Spleen (tissue), 7 donors: ENCODE measurements at regions not wholly inside any gene's neighbourhood (a gene's known extent, or its start where the extent isn't known, plus 50 kb on each side); places are given as distances from the start of the nearest gene placed in this dataset.

Experiments
- POLR2A ChIP-seq, 3 donors: fragments of 450-650 bp; IDR thresholded peaks; one replicate each; pipeline ENCODE4 v1.5.1; 2017; ENCODE audit warnings: antibody characterized with exemption in 3 of 3, mild to moderate bottlenecking in 1 of 3
- TF ChIP-seq, protein P1 (sequence below), 11 experiments: fragments of 200-600 bp in 7 of 11; fragments of 450-650 bp in 4 of 11; sonication (generic) in 4 of 11; IDR thresholded peaks in 8 of 11; conservative IDR thresholded peaks in 3 of 11; 1 replicate in 7 of 11; 2 replicates in 4 of 11; pipeline versions ENCODE4 v1.4.0 to v1.8.0; 2016 to 2021; ENCODE audit warnings: antibody characterized with exemption in 11 of 11, inconsistent platforms in 4 of 11, mild to moderate bottlenecking in 1 of 11
- donor health status: DM: no; HTN: no; CAD: no; lungs with moderate emphysema.
- donor health status: DM: no; HTN: no; CAD: no.
- donor health status: DM: no; HTN: no; CAD: no.

GRCh38 chr6:141269684-141270083 is 863.0 kb upstream of the GJE1 start:
- TF ChIP-seq, protein P1, sequence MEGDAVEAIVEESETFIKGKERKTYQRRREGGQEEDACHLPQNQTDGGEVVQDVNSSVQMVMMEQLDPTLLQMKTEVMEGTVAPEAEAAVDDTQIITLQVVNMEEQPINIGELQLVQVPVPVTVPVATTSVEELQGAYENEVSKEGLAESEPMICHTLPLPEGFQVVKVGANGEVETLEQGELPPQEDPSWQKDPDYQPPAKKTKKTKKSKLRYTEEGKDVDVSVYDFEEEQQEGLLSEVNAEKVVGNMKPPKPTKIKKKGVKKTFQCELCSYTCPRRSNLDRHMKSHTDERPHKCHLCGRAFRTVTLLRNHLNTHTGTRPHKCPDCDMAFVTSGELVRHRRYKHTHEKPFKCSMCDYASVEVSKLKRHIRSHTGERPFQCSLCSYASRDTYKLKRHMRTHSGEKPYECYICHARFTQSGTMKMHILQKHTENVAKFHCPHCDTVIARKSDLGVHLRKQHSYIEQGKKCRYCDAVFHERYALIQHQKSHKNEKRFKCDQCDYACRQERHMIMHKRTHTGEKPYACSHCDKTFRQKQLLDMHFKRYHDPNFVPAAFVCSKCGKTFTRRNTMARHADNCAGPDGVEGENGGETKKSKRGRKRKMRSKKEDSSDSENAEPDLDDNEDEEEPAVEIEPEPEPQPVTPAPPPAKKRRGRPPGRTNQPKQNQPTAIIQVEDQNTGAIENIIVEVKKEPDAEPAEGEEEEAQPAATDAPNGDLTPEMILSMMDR (IDR thresholded peaks at IDR 0.05 in 8 of 11, conservative IDR thresholded peaks at IDR 0.05 in 3 of 11), result no peak
- TF ChIP-seq POLR2A (IDR thresholded peaks at IDR 0.05), result no peak
